Stimulated activated CD8-positive, alpha-beta memory T cell treated with anti-CD3 and anti-CD28 coated beads, Interleukin-2, amount 100 ng/mL, for 48 hours (primary cell): ENCODE measurements at regions not wholly inside any gene's neighbourhood (a gene's known extent, or its start where the extent isn't known, plus 50 kb on each side); places are given as distances from the start of the nearest gene placed in this dataset.

ENCODE experiments used
- DNase-seq, 2 donors: peaks; one replicate each; pipeline ENCODE4 v3.0.0-alpha.2; 2020; ENCODE audit warnings: low read depth in 2 of 2

GRCh38 chr16:16790597-16790996, 411.7 kb downstream of the NPIPA7 start:
- no peak for DNase-seq

- DNase-seq = no peak
Measured at GRCh38 chr16:16791051-16791450, 412.1 kb downstream of the NPIPA7 start.

- no peak for DNase-seq
Measured at GRCh38 chr16:16797239-16797638, 418.3 kb downstream of the NPIPA7 start.

GRCh38 chr16:16798504-16798903, 419.6 kb downstream of the NPIPA7 start:
- DNase-seq = no peak

- DNase-seq = no peak
Measured at GRCh38 chr16:16805809-16806208, 426.9 kb downstream of the NPIPA7 start.

GRCh38 chr16:16815641-16816040, 436.7 kb downstream of the NPIPA7 start:
- no peak for DNase-seq

GRCh38 chr16:16817196-16817595, 438.3 kb downstream of the NPIPA7 start:
- DNase-seq = no peak

- no peak for DNase-seq
Measured at GRCh38 chr16:16821261-16821660, 442.3 kb downstream of the NPIPA7 start.

- no peak for DNase-seq
Measured at GRCh38 chr16:16828913-16829398, 450.0 kb downstream of the NPIPA7 start.

GRCh38 chr16:16830401-16830800, 451.5 kb downstream of the NPIPA7 start:
- no peak for DNase-seq

- no peak for DNase-seq
Measured at GRCh38 chr16:16830973-16831372, 452.0 kb downstream of the NPIPA7 start.

- no peak for DNase-seq
Measured at GRCh38 chr16:16833165-16833564, 454.2 kb downstream of the NPIPA7 start.

GRCh38 chr16:16850274-16850673, 471.3 kb downstream of the NPIPA7 start:
- no peak for DNase-seq

- no peak for DNase-seq
Measured at GRCh38 chr16:16857012-16857411, 478.1 kb downstream of the NPIPA7 start.

GRCh38 chr16:16857603-16858283, 478.8 kb downstream of the NPIPA7 start:
- no peak for DNase-seq

- peak; percentile 18 to 21 for DNase-seq
Measured at GRCh38 chr16:16861546-16861945, 482.6 kb downstream of the NPIPA7 start.

- DNase-seq = no peak
Measured at GRCh38 chr16:16863672-16864071, 484.7 kb downstream of the NPIPA7 start.

- DNase-seq = no peak
Measured at GRCh38 chr16:16864536-16864935, 485.6 kb downstream of the NPIPA7 start.

GRCh38 chr16:16865374-16865773, 486.4 kb downstream of the NPIPA7 start:
- no peak for DNase-seq

GRCh38 chr16:16867973-16868372, 489.0 kb downstream of the NPIPA7 start:
- DNase-seq = no peak

GRCh38 chr16:16868727-16869126, 489.8 kb downstream of the NPIPA7 start:
- no peak for DNase-seq

GRCh38 chr16:16869746-16870145, 490.8 kb downstream of the NPIPA7 start:
- no peak for DNase-seq

GRCh38 chr16:16871196-16871595, 492.3 kb downstream of the NPIPA7 start:
- no peak for DNase-seq

GRCh38 chr16:16877061-16877460, 498.1 kb downstream of the NPIPA7 start:
- no peak for DNase-seq
